ENCODE measurements at regions not wholly inside any gene's neighbourhood (a gene's known extent, or its start where the extent isn't known, plus 50 kb on each side); places are given as distances from the start of the nearest gene placed in this dataset.
"Not testable (repeated sequence)": the region's sequence is repeated elsewhere in the genome, so short reads cannot be mapped to it uniquely, and the experiment has no call there.

GRCh38 chrX:90848595-90848994, 586.0 kb upstream of the PABPC5 start:
- not testable (repeated sequence) for H3K4me3 ChIP-seq; H3K27ac ChIP-seq; H3K36me3 ChIP-seq; H3K4me1 ChIP-seq; H4K20me1 ChIP-seq; H3K4me2 ChIP-seq; H3K9ac ChIP-seq; H3K9me3 ChIP-seq (replicated peaks in 1 of 11)
- H3K27me3 ChIP-seq, result peaks cover 0 to 21% (median 4%) of the 10 kb centered on the region in 11 experiments; a peak in 10 of 22 replicates

- Histone ChIP-seq H3K4me3 (no peak overlapping the region), H4K20me1 (0 out of 22 replicates have a peak, but pooled peaks cover 0 to 3% (median 0%) of the 10 kb centered on the region in 11 experiments), H3K9ac (no peak overlapping the region), H3K4me1 (no peaks in the 10 kb centered on the region), H3K36me3 (no peaks in the 10 kb centered on the region), H3K27me3 (peaks cover 20 to 70% (median 58%) of the 10 kb centered on the region in 11 experiments; a peak in 20 of 22 replicates), H3K4me2 (no peak overlapping the region), H3K9me3 (replicated peaks in 1 of 11) (peaks cover 0 to 3% (median 0%) of the 10 kb centered on the region in 11 experiments; a peak in 2 of 22 replicates), H3K27ac (no peak overlapping the region)
- TF ChIP-seq Cebpa-rat (IDR thresholded peaks at IDR 0.05), result no peak
These were observed 551.2 kb upstream of the PABPC5 start for GRCh38 chrX:90883479-90883878.

- H3K4me3 ChIP-seq, H3K27ac ChIP-seq, H3K4me1 ChIP-seq, H3K36me3 ChIP-seq, H3K9ac ChIP-seq, H4K20me1 ChIP-seq, H3K4me2 ChIP-seq: not testable (repeated sequence)
- Histone ChIP-seq H3K9me3 (replicated peaks in 1 of 11) (peaks cover 0 to 12% (median 11%) of the 10 kb centered on the region in 11 experiments; a peak in 17 of 22 replicates), H3K27me3 (peaks cover 0 to 36% (median 22%) of the 10 kb centered on the region in 11 experiments; a peak in 17 of 22 replicates)
These were observed 519.8 kb upstream of the PABPC5 start for GRCh38 chrX:90914816-90915215.

GRCh38 chrX:90946870-90947269, 487.8 kb upstream of the PABPC5 start:
- not testable (repeated sequence) for H3K27ac ChIP-seq; H3K4me3 ChIP-seq; H3K4me2 ChIP-seq; H3K4me1 ChIP-seq; H3K9me3 ChIP-seq (replicated peaks in 1 of 11); H3K9ac ChIP-seq; H3K36me3 ChIP-seq; H4K20me1 ChIP-seq
- H3K27me3 ChIP-seq, result peaks cover 4 to 61% (median 41%) of the 10 kb centered on the region in 11 experiments; a peak in 20 of 22 replicates

- Histone ChIP-seq H3K27me3 (peaks cover 0 to 10% (median 0%) of the 10 kb centered on the region in 11 experiments; a peak in 6 of 22 replicates), H3K9me3 (replicated peaks in 1 of 11) (peaks cover 11 to 14% (median 12%) of the 10 kb centered on the region in 11 experiments; a peak in 20 of 22 replicates)
- not testable (repeated sequence) for H3K36me3 ChIP-seq, H4K20me1 ChIP-seq, H3K4me1 ChIP-seq, H3K27ac ChIP-seq, H3K4me3 ChIP-seq, H3K4me2 ChIP-seq, H3K9ac ChIP-seq
These were observed 439.4 kb upstream of the PABPC5 start for GRCh38 chrX:90995191-90995590.

GRCh38 chrX:91018111-91018510, 416.5 kb upstream of the PABPC5 start:
- H3K4me3 ChIP-seq; H3K36me3 ChIP-seq; H3K4me2 ChIP-seq; H3K9ac ChIP-seq; H3K27ac ChIP-seq; H4K20me1 ChIP-seq; H3K4me1 ChIP-seq; H3K9me3 ChIP-seq (replicated peaks in 1 of 11): not testable (repeated sequence)
- peaks cover 0 to 59% (median 43%) of the 10 kb centered on the region in 11 experiments; a peak in 19 of 22 replicates for H3K27me3 ChIP-seq

- Histone ChIP-seq H3K27ac (no peak overlapping the region), H3K4me2 (no peak overlapping the region), H3K27me3 (peaks cover 23 to 96% (median 78%) of the 10 kb centered on the region in 11 experiments), H3K4me3 (no peak overlapping the region), H3K36me3 (no peaks in the 10 kb centered on the region), H3K4me1 (no peaks in the 10 kb centered on the region), H3K9me3 (replicated peaks in 1 of 11) (peaks cover 0 to 10% (median 3%) of the 10 kb centered on the region in 11 experiments; a peak in 7 of 22 replicates), H3K9ac (no peak overlapping the region), H4K20me1 (no peaks in the 10 kb centered on the region)
- no peak for TF ChIP-seq Cebpa-rat (IDR thresholded peaks at IDR 0.05)
These were observed 394.9 kb upstream of the PABPC5 start for GRCh38 chrX:91039777-91040176.

GRCh38 chrX:91066104-91066503, 368.5 kb upstream of the PABPC5 start:
- H3K36me3 ChIP-seq, result no peaks in the 10 kb centered on the region
- no peak overlapping the region for H3K4me2 ChIP-seq
- no peaks in the 10 kb centered on the region; a peak in 1 of 22 replicates for H3K9me3 ChIP-seq (replicated peaks in 1 of 11)
- no peak for TF ChIP-seq Cebpa-rat (IDR thresholded peaks at IDR 0.05)
- no peak overlapping the region for H3K27ac ChIP-seq
- H4K20me1 ChIP-seq, result peaks cover 0 to 8% (median 0%) of the 10 kb centered on the region in 11 experiments; a peak in 2 of 22 replicates
- peaks cover 38 to 90% (median 76%) of the 10 kb centered on the region in 11 experiments for H3K27me3 ChIP-seq
- no peaks in the 10 kb centered on the region for H3K4me1 ChIP-seq
- H3K4me3 ChIP-seq, result no peak overlapping the region
- H3K9ac ChIP-seq, result no peak overlapping the region

- Histone ChIP-seq H3K4me2 (no peak overlapping the region), H4K20me1 (no peaks in the 10 kb centered on the region; a peak in 1 of 22 replicates), H3K36me3 (no peaks in the 10 kb centered on the region), H3K4me3 (no peak overlapping the region), H3K27me3 (peaks cover 31 to 93% (median 81%) of the 10 kb centered on the region in 11 experiments), H3K9ac (no peak overlapping the region), H3K9me3 (replicated peaks in 1 of 11) (peaks cover 19 to 31% (median 26%) of the 10 kb centered on the region in 11 experiments; a peak in 21 of 22 replicates), H3K4me1 (0 out of 20 replicates have a peak, but pooled peaks cover 0 to 4% (median 0%) of the 10 kb centered on the region in 10 experiments), H3K27ac (no peak overlapping the region)
- TF ChIP-seq Cebpa-rat (IDR thresholded peaks at IDR 0.05), result no peak
These were observed 355.1 kb upstream of the PABPC5 start for GRCh38 chrX:91079342-91080114.

GRCh38 chrX:91080822-91081221, 353.8 kb upstream of the PABPC5 start:
- Histone ChIP-seq H3K9me3 (replicated peaks in 1 of 11) (peaks cover 19 to 31% (median 26%) of the 10 kb centered on the region in 11 experiments; a peak in 21 of 22 replicates), H3K9ac (no peak overlapping the region), H3K27ac (no peak overlapping the region), H3K36me3 (no peaks in the 10 kb centered on the region), H3K4me2 (no peak overlapping the region), H4K20me1 (no peaks in the 10 kb centered on the region; a peak in 1 of 22 replicates), H3K4me3 (no peak overlapping the region), H3K4me1 (0 out of 20 replicates have a peak, but pooled peaks cover 0 to 4% (median 0%) of the 10 kb centered on the region in 10 experiments), H3K27me3 (peaks cover 31 to 92% (median 79%) of the 10 kb centered on the region in 11 experiments)
- peak in 9 of 11 experiments; percentile 39 to 82 (median 58); a peak in 12 of 22 replicates for TF ChIP-seq Cebpa-rat (IDR thresholded peaks at IDR 0.05)
